GM10248 (cell line): ENCODE measurements at regions not wholly inside any gene's neighbourhood (a gene's known extent, or its start where the extent isn't known, plus 50 kb on each side); places are given as distances from the start of the nearest gene placed in this dataset.

Experiments used
- CTCF ChIA-PET: fragments of 300-600 bp; sonication (Branson Sonifier 250); formaldehyde crosslinking; extraction: SDS; loops from one replicate; lab custom pipeline; 2021; ENCODE audit warnings: antibody characterized with exemption; lab: Yijun Ruan, JAX
- POLR2A ChIA-PET: fragments of 350-650 bp; sonication (Branson Sonifier 250); formaldehyde crosslinking; extraction: SDS; loops from one replicate; lab custom pipeline; 2020; ENCODE audit warnings: antibody characterized with exemption; lab: Yijun Ruan, JAX
- DNase-seq: peaks from one replicate; pipeline ENCODE4 v3.0.0; 2012; ENCODE audit errors: extremely low spot score
- CTCF ChIP-seq: IDR thresholded peaks from 2 replicates; pipeline ENCODE4 v1.5.1; 2012; ENCODE audit warnings: mild to moderate bottlenecking, low read depth; ENCODE audit errors: extremely low read depth, missing control alignments, control extremely low read depth

GRCh38 chr5:12272389-12272788, 368.1 kb upstream of the CTNND2 start:
- ChIA-PET CTCF (no interaction called here), POLR2A (no interaction called here)
- DNase-seq, result no peak
- no peak for TF ChIP-seq CTCF

- no peak for DNase-seq
- ChIA-PET POLR2A (no interaction called here), CTCF (interaction anchor here (0.8 kb wide), 1 partner anchor 20 kb away, joined by 3 read pairs; no protein-coding TSS in a partner anchor)
- no peak for TF ChIP-seq CTCF
These were observed 366.7 kb upstream of the CTNND2 start for GRCh38 chr5:12270914-12271313.

- ChIA-PET POLR2A (no interaction called here), CTCF (no interaction called here)
- DNase-seq, result no peak
- no peak for TF ChIP-seq CTCF
These were observed 364.9 kb upstream of the CTNND2 start for GRCh38 chr5:12269164-12269563.

GRCh38 chr5:12258549-12258948, 354.3 kb upstream of the CTNND2 start:
- ChIA-PET CTCF (no interaction called here), POLR2A (no interaction called here)
- TF ChIP-seq CTCF, result no peak
- no peak for DNase-seq

- no peak for DNase-seq
- ChIA-PET POLR2A (no interaction called here), CTCF (interaction anchor here (1.0 kb wide), 1 partner anchor 21 kb away, joined by 3 read pairs; no protein-coding TSS in a partner anchor)
- no peak for TF ChIP-seq CTCF
These were observed 346.2 kb upstream of the CTNND2 start for GRCh38 chr5:12250454-12250853.

- ChIA-PET POLR2A (no interaction called here), CTCF (interaction anchor here (1.7 kb wide), 1 partner anchor 14 kb away, joined by 5 read pairs; no protein-coding TSS in a partner anchor)
- TF ChIP-seq CTCF, result no peak
- no peak for DNase-seq
These were observed 344.6 kb upstream of the CTNND2 start for GRCh38 chr5:12248831-12249230.
